Transverse colon (tissue), 4 donors: ENCODE measurements at regions not wholly inside any gene's neighbourhood (a gene's known extent, or its start where the extent isn't known, plus 50 kb on each side); places are given as distances from the start of the nearest gene placed in this dataset.

Source experiments
- DNase-seq: peaks from one replicate; pipeline ENCODE4 v3.0.0-alpha.2; 2019
- H3K27ac ChIP-seq, 4 donors: fragments of 200-600 bp; sonication (generic); 2 replicates each; pipeline ENCODE4 v1.5.1; 2016 to 2018; ENCODE audit warnings: inconsistent platforms in 4 of 4
- H3K27me3 ChIP-seq: fragments of 200-600 bp; sonication (generic); 2 replicates; pipeline ENCODE4 v1.5.1; 2017; ENCODE audit warnings: inconsistent platforms
- H3K36me3 ChIP-seq, 4 donors: fragments of 200-600 bp; sonication (generic); 2 replicates each; pipeline ENCODE4 v1.5.1; 2017 to 2019; ENCODE audit warnings: inconsistent platforms in 4 of 4
- H3K4me1 ChIP-seq, 4 donors: fragments of 200-600 bp; sonication (generic); 2 replicates each; pipeline ENCODE4 v1.5.1; 2017 to 2020; ENCODE audit warnings: inconsistent platforms in 4 of 4
- H3K4me3 ChIP-seq, 4 donors: fragments of 200-600 bp; sonication (generic); 1 replicate in 1 of 4; 2 replicates in 3 of 4; pipeline versions ENCODE4 v1.5.1 to v1.6.1; 2017 to 2019; ENCODE audit warnings: inconsistent platforms in 4 of 4
- H3K9me3 ChIP-seq, 2 donors: fragments of 200-600 bp; sonication (generic); 2 replicates each; pipeline ENCODE4 v1.5.1; 2017 to 2019; ENCODE audit warnings: inconsistent platforms in 2 of 2
- EP300 ChIP-seq: sonication (generic); formaldehyde crosslinking; IDR thresholded peaks from one replicate; pipeline ENCODE4 v1.6.1; 2017; ENCODE audit warnings: antibody characterized with exemption, low read depth
- POLR2A ChIP-seq: fragments of 450-650 bp; IDR thresholded peaks from one replicate; pipeline ENCODE4 v1.6.1; 2016; ENCODE audit warnings: antibody characterized with exemption, mild to moderate bottlenecking, moderate library complexity
- POLR2AphosphoS5 ChIP-seq, 3 donors: sonication (generic); formaldehyde crosslinking; IDR thresholded peaks; one replicate each; pipeline ENCODE4 v1.6.1; 2016; ENCODE audit warnings: antibody characterized with exemption in 3 of 3
- WGBS, 2 donors: methylation state at CpG; one replicate each; pipeline ENCODE4 v1.1.5; 2018; ENCODE audit warnings: low coverage in 1 of 2; 5-methylcytosine and 5-hydroxymethylcytosine counted together
- in situ Hi-C, 4 donors: fragments of 200-750 bp; cut with MboI; loops; one replicate each; pipeline versions ENCODE4 v1.15.0 to v1.15.1; 2017; ENCODE audit warnings: low sequenced_read_pairs in 3 of 4, low pct_ligation_motif_present in 1 of 4, low pct_unique_long_range_greater_than_20kb in 1 of 4
- intact Hi-C: fragments of 100-400 bp; cut with DNase I; formaldehyde crosslinking; loops from one replicate; pipeline ENCODE4 v1.15.1; 2023; ENCODE audit warnings: low total_unique reads
- TF ChIP-seq, protein P1 (sequence below), 5 experiments: fragments of 200-600 bp in 3 of 5; fragments of 450-650 bp in 2 of 5; sonication (generic) in 3 of 5; IDR thresholded peaks; 1 replicate in 2 of 5; 2 replicates in 3 of 5; pipeline ENCODE4 v1.5.1; 2016 to 2017; ENCODE audit warnings: antibody characterized with exemption in 5 of 5, inconsistent platforms in 3 of 5, mild to moderate bottlenecking in 2 of 5, moderate library complexity in 1 of 5

DNA sequence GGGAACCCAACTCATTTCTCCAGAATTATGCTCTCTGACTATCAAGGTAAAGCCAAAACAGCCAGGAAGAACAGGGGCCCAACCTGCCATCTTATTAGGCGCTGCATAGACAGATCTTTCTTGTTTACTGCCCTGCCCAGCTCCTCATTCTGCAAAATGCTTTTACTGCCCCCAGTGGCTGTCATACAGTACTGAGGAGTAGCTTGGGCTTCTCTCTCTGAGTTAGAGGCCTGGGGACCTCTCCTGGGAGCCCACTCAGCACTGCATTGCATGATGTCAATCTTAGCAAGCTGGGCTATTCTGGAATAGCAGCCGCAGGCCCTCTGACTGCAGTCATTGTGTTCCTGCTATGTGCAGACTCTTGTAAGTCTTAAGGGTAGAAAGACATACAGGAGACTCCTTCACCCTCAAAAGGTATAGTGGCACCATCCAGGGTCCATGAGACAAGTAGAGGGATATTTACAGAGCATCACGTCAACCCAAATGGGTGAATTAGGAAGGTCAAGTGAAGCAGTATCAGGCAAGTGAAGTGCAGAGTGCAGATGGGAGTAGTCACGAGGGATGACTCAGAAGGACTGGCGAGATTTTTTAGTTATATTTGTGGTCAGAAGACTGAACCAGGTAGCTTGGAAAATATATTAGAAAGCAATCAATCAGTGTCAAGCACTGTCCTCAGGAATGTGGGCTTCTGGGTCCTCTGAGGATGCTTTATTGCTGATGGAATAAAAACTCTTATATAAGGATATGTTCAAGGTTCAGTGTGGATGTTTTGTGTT, 294.1 kb upstream of the SFRP2 start:
- DNase-seq: no peak
- 84 to 90% methylated on average over 2 to 5 of the region's 5 CpGs for WGBS, 2 donors

DNA sequence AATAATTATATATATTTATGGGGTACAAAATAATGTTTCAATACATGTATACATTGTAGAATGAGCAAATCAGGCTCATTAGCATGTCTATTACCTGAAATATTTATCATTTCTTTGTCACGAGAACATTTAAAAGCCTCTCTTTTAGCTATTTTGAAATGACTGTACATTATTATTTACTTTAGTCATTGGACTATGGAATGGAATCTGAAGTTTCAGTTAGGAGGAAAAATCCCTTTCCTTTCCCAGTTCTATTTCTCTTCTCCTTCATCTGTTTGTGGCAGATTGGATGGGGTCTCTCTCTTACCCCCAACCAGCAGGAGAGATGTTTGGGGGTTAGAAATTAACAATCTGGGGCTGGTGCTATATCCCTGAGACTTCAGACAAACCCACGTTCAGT, 292.5 kb upstream of the SFRP2 start:
- intact Hi-C loops (no loop called here), in situ Hi-C loops (no loop called here)
- DNase-seq: no peak
- H3K27me3 ChIP-seq: no peaks in the 10 kb centered on the region
- TF ChIP-seq EP300 (no peak), POLR2AphosphoS5 (IDR thresholded peaks at IDR 0.05) (no peak), POLR2A (no peak)
- TF ChIP-seq, protein P1, sequence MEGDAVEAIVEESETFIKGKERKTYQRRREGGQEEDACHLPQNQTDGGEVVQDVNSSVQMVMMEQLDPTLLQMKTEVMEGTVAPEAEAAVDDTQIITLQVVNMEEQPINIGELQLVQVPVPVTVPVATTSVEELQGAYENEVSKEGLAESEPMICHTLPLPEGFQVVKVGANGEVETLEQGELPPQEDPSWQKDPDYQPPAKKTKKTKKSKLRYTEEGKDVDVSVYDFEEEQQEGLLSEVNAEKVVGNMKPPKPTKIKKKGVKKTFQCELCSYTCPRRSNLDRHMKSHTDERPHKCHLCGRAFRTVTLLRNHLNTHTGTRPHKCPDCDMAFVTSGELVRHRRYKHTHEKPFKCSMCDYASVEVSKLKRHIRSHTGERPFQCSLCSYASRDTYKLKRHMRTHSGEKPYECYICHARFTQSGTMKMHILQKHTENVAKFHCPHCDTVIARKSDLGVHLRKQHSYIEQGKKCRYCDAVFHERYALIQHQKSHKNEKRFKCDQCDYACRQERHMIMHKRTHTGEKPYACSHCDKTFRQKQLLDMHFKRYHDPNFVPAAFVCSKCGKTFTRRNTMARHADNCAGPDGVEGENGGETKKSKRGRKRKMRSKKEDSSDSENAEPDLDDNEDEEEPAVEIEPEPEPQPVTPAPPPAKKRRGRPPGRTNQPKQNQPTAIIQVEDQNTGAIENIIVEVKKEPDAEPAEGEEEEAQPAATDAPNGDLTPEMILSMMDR (IDR thresholded peaks at IDR 0.05): no peak
- no peaks in the 10 kb centered on the region for H3K36me3 ChIP-seq
- 80 to 84% methylated on average over 1 to 2 of the region's 2 CpGs for WGBS, 2 donors
- H3K4me1 ChIP-seq: no peaks in the 10 kb centered on the region
- no peak overlapping the region for H3K27ac ChIP-seq
- H3K9me3 ChIP-seq: no peaks in the 10 kb centered on the region
- H3K4me3 ChIP-seq: no peak overlapping the region

More for the DNA sequence above, 294.1 kb upstream of the SFRP2 start:
- Histone ChIP-seq H3K27me3 (no peaks in the 10 kb centered on the region), H3K36me3 (no peaks in the 10 kb centered on the region), H3K27ac (no peak overlapping the region), H3K4me3 (no peak overlapping the region), H3K4me1 (no peaks in the 10 kb centered on the region), H3K9me3 (no peaks in the 10 kb centered on the region)
- TF ChIP-seq, protein P1 (IDR thresholded peaks at IDR 0.05): peak in 1 of 5 experiments; percentile 22
- TF ChIP-seq POLR2AphosphoS5 (IDR thresholded peaks at IDR 0.05): no peak
- TF ChIP-seq POLR2A: no peak
- intact Hi-C loops: no loop called here
- in situ Hi-C loops: no loop called here

DNA sequence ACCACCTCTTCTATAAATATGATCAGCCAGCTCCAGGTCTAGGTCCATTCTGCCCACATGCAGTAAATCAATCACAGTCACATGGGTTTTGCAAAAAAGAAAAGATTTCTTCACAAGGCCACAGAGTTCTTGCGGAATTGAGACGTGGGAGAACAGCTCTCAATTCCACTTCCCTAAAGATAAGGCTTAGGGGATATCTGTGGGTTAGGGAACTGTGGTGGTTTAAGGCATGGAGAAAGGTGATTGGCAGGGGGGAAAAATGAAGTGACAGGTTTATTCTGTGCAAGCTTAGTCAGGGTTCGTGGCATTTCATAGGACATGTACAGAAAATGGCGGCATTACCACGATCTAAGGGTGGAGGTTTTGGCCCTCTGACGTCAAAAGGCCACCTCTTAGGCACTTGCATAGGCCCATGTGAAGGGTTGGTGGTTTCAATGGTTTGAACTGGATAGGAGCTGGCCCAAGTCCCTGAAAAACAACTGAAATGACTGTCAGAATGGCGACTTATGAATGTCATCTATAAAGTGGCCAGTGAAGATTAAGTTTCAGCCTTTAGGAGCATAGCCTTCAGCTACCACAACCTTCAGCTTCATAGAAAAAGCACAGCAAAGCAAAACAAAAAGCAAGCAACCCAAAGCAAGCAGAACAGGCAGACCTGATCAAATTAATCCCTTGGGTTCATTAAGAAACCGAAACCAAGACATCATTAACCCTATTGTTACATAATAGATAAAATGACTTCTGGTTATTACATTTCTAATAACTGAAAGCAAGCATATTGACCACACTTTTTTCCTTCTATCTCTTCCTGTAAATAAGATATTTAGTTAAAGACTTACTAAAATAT, 289.8 kb upstream of the SFRP2 start:
- in situ Hi-C loops: no loop called here
- TF ChIP-seq POLR2AphosphoS5 (IDR thresholded peaks at IDR 0.05) (no peak), EP300 (no peak), POLR2A (no peak)
- TF ChIP-seq, protein P1 (IDR thresholded peaks at IDR 0.05): no peak
- Histone ChIP-seq H3K27me3 (no peaks in the 10 kb centered on the region), H3K36me3 (no peaks in the 10 kb centered on the region), H3K9me3 (no peaks in the 10 kb centered on the region), H3K4me1 (no peaks in the 10 kb centered on the region), H3K27ac (no peak overlapping the region), H3K4me3 (no peak overlapping the region)
- DNase-seq: no peak
- 81 to 89% methylated on average over 8 of the region's 8 CpGs for WGBS, 2 donors
- intact Hi-C loops: no loop called here

DNA sequence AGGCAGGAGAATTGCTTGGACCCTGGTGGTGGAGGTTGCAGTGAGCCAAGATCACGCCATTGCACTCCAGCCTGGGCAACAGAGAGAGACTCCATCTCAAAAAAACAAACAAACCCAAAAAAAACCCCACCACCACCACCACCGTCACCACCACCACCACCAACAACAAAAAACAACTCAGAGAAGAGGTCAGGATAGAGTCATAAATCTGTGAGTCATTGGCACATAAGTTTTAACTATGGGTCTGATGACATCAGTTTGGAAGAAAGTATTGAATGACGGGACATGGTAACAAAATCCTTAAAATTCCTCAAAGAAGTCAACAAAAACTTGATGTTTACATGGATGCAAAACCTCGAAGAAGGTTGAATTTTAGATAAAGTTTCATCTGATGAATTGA, 288.0 kb upstream of the SFRP2 start:
- in situ Hi-C loops (no loop called here), intact Hi-C loops (no loop called here)
- Histone ChIP-seq H3K27ac (no peak overlapping the region), H3K4me1 (no peaks in the 10 kb centered on the region), H3K36me3 (no peaks in the 10 kb centered on the region), H3K27me3 (no peaks in the 10 kb centered on the region), H3K4me3 (no peak overlapping the region), H3K9me3 (no peaks in the 10 kb centered on the region)
- WGBS, 2 donors: 67 to 72% methylated on average over 4 of the region's 4 CpGs
- no peak for DNase-seq
- TF ChIP-seq POLR2A: no peak
- no peak for TF ChIP-seq EP300
- TF ChIP-seq, protein P1 (IDR thresholded peaks at IDR 0.05): no peak
